NT2/D1 (cell line): ENCODE measurements at regions not wholly inside any gene's neighbourhood (a gene's known extent, or its start where the extent isn't known, plus 50 kb on each side); places are given as distances from the start of the nearest gene placed in this dataset.

ENCODE experiments used
- SUZ12 ChIP-seq: IDR thresholded peaks from 2 replicates; pipeline ENCODE4 v1.6.1; 2011; ENCODE audit not compliant: insufficient read length, insufficient read depth; ENCODE audit errors: extremely low read depth
- ZNF274 ChIP-seq: IDR thresholded peaks from 2 replicates; pipeline ENCODE4 v1.6.1; 2011; ENCODE audit warnings: mild to moderate bottlenecking, low read depth, low read length

DNA sequence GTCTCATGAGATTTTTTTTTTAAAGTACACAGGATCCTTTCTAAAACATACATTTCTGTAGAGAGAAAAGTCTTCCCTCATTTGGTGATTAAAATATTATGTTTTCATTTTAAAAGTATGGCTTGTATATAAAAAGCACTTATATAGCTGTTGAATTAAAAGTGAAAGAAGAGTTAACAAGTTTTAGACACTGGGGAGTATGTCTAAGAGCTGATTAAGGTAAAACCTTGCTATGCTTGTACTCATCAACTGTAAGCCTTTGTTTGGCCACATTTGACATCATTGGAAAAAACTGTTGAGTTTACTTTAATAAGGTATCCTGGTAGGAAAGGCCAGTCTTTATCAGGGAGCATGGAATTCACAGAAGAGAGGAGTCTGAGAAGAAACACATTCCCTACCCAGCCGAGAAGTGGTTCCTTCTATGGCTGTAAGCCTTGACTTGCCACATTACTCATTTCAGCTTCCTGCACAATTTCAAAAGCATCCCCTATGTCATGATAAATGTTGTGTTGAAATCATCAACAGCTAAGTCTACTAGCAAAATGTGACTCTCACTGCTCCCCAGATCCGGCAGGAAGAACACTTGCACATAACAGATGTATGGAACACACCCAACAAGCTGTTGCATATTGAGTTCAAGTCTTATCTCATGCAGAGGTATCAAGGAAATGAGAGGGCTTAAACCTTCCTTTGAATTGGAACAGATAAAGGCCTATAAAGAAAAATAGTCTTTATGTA, 171.8 kb upstream of the CDK1 start:
- no peak for TF ChIP-seq SUZ12
- TF ChIP-seq ZNF274 = no peak
